Skin of body (tissue), 1 donor: ENCODE measurements at regions not wholly inside any gene's neighbourhood (a gene's known extent, or its start where the extent isn't known, plus 50 kb on each side); places are given as distances from the start of the nearest gene placed in this dataset.

Source experiments
- DNase-seq: peaks from one replicate; lab custom pipeline; 2025; lab: John Stamatoyannopoulos, UW

DNA sequence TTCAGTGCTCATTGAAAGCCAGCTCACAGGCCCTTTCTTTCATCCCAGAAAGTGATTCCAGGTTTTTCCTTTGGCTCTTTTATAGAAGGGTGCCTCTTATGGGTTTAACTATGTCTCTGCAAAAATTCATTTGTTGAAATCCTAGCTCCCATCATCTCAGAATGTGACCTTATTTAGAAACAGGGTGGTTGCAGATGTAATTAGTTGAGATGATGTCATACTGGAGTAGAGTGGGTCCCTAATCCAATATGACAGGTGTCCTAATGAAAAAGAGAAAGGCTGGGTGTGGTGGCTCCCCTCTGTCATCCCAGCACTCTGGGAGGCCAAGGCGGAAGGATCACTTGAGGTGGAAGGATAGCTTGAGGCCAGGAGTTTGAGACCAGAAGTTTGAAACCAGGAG is 64.2 kb upstream of the FAM20A start:
- no peak for DNase-seq

DNA sequence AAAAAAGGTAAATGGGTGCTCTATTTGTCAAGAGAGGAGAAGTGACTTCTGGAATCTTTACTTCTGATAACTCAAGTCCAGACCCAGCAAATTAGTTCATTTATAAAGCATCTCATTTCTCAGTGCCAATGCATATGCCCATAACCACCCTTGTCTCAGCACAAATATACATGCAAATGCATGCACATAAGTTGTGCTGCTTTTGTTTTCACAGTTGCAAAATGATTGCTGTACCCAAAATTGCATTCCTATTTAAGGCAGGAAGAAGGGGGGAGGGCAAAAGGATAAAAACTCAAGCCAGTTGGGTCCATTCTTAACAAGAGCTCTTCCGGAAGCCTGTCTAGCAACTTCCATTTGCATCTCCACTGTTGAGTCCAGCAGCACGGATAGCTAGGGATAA is 61.3 kb upstream of the FAM20A start:
- no peak for DNase-seq

DNA sequence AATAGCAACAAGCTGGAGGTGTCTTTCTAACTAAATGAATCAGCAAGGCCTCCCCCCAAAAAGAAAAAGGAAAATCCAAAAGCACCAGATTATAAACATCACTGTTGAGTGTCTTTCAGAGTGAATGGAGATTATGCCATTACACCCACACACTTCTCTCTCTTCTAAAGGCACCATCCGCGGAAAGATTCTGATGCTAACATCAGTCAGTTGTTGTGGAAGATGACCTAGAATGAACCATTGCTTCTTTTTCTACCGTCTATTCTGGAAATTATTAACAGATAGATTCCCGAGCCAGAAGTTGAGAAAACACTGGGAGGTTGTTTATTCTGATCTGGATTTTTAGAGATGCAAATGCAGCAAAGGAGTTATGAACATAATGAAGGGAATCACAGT is 60.9 kb upstream of the FAM20A start:
- DNase-seq = no peak

DNA sequence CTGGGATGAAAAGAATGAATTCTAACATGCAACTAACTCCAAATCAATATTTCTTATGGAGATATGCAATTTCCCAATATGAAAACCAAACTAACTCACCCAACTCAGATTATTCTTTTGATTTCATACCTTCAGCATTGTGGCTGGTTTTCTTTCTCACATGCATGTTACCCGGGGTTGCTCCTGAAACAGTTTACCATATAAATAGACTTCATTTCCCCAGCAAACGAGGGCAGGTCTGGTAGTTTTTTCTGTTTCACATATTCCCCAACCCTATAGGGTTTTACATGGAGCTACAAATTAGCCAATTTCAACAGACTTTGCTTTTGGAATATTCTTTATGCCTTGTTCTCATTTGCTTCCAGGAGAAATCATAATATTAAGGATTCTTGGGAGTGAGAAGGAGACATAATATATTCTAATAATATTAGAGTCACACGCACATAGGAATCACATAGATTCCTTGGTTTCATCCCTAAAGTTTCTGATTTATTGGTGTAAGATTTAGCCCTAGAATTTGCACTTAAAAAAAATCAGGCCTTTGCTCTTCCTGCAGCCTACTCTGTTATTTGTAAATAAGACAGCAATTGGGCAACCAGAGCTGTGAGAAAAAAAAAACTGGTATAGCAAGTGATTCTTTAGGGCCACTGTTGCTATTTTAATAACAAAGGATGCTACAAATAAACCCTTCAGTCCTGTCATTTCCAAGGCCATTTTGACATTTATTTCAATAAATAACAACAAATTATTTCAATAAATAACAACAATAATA is 60.3 kb upstream of the FAM20A start:
- DNase-seq = no peak

DNA sequence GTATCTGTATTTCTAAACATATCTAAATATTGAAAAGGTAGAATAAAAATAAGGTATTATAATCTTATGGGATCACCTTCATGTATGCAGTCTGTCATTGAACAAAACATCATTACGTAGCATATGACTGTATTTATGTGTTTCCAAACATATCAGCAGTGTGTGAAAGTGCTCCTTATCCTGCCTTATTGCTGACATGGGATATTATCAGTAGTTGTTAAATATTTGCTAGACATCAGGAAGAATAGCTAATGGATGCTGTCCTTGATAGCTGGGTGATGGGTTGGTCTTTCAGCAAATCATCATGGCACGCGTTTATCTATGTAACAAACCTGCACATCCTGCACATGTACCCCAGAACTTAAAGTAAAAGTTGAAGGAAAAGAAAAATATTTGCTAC is 59.1 kb upstream of the FAM20A start:
- DNase-seq = no peak

- DNase-seq = no peak
These were observed 58.0 kb upstream of the FAM20A start for GRCh38 chr17:68658999-68659780.

- DNase-seq = no peak
These were observed 56.4 kb upstream of the FAM20A start for GRCh38 chr17:68657576-68657975.

- DNase-seq = no peak
These were observed 56.0 kb upstream of the FAM20A start for GRCh38 chr17:68657166-68657565.

DNA sequence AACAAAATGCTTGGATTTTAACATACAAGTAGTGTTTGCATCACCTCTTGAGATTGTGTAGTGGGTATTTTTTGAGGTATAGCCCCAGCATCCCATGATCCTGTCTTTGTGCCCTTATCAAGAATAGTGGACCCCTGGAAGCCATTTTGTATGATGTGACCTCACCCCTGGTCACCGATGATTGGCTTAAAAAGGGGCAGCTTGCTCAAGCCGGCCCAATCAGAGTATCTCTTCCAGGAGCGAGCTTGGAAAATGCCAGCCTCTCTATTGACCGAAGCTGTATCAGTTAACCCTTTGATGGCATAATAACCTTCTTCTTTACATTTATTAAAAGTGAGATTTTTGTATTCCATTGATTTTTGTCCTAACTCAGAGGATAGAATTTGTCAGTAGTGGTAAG is 55.5 kb upstream of the FAM20A start:
- no peak for DNase-seq
